GM18868 (cell line): ENCODE measurements at regions not wholly inside any gene's neighbourhood (a gene's known extent, or its start where the extent isn't known, plus 50 kb on each side); places are given as distances from the start of the nearest gene placed in this dataset.

Experiments used
- ATAC-seq: cut with Tn5 transposase; IDR thresholded peaks from one replicate; pipeline ENCODE4 v1.9.1; 2021; ENCODE audit warnings: mild to moderate bottlenecking, moderate library complexity; ENCODE audit not compliant: unreplicated experiment

DNA sequence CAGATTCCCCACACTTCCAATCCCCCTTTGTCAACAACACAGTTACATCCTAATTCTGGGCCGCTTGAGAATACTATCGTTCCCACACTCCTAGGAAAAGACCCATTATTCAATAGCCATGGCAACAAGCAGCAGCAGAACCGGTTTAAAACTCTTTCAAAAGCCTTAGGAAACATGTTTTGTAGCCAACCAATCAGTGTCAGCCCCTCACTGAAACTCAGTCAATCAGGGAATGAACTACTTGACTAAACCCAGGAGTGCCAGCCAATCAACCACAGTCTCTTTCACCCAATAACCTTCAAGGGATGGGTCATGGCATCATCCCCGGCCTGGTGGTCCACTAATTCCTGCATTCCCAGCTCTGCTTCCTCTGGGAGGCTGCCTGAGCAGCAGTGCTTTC, 204.8 kb upstream of the HS6ST1 start:
- no peak for ATAC-seq

DNA sequence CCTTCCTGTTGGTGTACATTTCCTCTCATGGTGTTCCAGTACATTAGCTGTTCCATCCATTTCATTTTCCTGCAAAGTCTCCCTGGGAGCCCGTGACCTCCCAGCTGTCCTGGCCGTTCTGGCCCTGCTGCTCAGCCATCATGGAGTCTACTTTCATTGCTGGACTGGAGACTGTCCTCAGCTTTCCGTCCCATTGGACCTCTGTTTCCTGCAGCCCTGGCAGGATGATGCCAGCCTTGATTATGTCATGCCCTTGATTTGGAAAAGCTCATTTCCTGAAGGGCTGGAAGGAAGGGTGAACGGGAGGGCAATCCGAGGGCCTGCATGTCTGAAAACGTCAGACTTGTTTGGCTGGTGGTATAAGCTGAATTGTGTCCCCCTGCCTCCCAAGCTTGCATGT, 205.5 kb upstream of the HS6ST1 start:
- ATAC-seq = no peak

DNA sequence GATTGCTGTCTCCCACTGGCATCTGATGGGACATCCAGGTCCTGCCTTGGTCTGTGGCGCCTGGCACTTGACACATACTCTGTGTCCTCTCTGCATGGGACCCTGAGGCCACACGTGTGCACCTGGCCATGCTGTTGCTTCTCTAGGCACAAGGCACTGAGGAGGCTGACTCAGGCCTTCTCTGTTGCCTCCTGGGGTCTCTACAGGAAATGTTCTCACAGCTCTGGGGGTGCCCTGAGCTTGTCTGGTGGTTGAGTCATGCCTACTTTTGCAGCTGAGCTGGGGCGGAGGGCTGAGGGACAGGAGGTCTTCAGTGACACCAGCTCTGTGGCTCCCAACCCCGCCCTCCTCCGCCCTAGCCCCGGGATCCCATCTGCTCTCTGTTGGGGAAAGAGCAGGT, 207.0 kb upstream of the HS6ST1 start:
- ATAC-seq = no peak

DNA sequence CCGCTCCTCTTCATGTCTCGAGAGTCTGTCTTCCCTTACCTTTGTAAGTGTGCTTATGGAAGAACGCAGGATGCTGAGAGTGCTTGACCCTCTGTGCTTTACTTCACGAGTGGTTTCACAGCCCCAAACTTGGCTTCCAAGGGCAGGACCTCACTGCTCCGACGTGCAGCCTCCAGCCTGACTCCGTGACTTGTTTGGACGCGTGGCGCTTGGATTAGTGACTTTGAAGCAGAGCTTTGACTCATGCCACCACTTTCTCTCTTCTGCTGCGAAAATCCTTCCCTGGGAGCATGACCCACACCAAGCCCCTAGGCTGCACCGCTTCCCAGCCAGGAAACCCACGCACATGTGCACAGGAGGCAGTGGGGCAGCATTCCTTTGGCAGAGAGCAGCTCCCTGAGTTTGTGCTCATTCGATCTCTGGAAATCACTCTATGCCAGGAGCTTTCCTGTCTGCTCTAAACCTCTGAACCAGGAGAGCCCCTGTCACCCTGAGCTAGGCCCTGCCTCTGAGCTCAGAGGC, 207.8 kb upstream of the HS6ST1 start:
- no peak for ATAC-seq

DNA sequence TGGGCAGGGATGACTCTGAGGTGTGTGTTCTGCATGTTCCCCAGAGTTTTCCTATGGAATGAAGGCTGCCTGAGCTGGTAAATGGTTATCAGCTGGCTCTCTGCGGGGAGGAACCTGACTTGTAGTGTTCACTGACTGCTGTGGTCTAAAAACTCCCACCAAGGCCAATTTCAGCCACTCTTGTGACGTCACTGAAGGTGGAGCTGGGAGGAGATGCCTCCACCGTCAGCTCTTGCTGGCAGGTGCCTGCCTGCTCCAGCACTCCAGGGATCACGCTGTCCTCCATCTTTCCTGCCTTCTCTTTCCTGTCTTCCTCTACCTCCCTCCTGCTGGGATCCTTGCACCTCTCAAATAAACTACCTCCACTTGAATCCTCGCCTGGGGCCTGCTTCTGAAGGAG, 209.5 kb upstream of the HS6ST1 start:
- no peak for ATAC-seq

DNA sequence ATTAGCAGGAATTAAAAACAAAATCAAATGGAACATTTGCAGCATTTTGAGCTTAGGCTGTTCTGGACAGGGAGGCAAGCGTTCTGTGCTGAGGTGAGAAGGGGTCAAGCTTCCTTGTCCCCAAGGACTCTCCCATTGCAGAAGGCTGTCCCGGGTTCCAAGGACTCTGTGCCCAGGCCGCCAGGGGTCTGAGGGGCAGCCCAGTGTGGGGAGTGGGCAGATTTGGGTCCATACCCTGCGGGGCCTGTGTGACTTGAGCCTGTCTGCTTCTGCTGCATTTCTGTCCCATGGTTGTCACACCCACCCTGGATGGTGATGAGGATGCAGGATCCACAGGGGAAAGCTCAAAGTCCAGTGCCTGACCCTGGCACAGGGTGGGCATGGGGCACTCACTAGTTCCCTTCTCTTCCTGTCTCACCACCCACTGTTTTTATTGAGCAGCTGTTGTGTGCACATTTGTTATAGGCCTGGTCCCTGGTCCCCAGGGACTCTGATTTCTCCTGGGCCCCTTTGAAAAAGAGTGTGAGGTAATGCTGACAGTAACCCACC, 211.4 kb upstream of the HS6ST1 start:
- ATAC-seq = no peak

DNA sequence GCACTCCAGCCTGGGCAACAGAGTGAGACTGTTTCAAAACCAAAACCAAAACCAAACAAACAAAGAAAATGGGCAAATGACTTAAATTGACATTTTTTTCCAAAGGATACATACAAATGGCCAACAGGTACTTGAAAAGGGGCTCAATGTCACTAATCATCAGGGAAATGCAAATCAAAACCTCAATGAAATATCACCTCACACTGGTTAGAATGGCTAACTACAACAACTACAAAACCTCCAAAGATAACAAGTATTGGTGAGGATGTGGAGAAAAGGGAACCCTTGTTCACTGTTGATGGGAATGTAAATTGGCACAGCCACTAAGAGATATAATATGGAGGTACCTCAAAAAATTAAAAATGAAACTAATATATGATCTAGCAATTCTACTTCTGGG, 213.2 kb upstream of the HS6ST1 start:
- no peak for ATAC-seq

DNA sequence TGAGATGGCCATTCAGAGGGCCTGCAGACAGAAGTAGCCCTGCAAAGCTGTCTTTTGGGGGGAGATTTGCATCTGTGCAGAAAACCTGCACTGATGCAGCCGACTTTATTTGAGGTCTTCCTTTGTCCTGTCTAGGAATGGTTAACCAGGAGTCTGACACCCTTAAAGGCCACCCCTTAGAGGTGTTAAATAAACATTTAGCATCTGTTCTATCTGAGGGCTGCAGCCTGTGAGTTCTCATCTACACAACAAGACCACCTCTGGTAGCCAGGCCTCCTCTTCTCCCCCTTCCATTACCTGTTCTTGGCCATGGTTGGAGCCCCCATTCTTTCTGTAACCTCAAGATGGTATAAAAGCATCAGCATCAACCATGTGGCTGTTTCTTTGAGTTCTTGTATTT, 214.4 kb upstream of the HS6ST1 start:
- ATAC-seq = no peak

DNA sequence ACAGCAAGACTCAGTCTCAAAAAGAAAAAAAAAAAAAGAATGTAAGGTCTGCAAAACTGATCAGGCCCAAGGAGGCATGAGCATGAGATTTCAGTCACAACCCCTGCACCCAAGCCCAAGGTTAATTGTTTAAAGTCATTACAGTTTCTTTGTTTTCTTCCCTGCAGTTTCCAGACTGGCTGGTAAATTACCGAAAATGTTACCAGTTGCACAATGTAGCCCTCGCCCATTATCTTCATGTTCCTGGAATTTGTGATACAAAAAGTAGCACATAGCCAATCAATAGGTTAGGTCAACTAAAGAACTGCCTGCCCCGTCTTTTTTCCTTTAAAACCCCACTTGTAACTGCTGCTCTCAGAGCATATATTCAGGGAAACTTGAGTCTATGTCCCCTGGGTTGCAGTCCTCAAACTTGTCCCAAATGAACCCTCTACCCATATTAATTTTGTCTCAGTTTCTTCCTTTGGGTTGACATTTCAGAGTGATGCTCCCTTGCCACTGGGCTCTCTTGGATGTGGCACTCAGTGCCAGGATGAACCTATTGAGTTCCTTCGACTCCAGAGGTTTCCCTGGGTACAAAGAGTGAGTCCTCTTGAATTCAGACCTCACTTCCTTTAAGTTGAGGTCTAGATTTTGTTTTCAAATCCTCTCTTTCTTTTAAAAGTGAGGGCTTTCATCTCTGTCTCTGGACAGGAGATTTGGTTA, 216.2 kb upstream of the HS6ST1 start:
- no peak for ATAC-seq

DNA sequence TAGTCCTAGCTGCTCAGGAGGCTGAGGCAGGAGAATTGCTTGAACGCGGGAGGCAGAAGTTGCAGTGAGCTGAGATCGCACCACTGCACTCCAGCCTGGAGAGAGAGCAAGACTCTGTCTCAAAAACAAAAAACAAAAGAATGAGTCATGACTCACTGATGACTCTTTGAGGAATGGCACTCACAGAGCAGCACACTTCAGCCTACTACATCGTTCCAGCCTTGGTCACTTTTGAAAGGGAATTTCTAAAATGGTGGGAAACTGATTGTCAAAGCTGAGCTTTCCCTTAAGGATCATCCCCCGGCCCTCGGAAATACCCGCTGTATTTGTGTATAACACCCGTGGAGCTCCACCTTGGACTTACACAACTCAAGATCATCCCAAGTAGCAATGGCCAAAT, 217.3 kb upstream of the HS6ST1 start:
- no peak for ATAC-seq

DNA sequence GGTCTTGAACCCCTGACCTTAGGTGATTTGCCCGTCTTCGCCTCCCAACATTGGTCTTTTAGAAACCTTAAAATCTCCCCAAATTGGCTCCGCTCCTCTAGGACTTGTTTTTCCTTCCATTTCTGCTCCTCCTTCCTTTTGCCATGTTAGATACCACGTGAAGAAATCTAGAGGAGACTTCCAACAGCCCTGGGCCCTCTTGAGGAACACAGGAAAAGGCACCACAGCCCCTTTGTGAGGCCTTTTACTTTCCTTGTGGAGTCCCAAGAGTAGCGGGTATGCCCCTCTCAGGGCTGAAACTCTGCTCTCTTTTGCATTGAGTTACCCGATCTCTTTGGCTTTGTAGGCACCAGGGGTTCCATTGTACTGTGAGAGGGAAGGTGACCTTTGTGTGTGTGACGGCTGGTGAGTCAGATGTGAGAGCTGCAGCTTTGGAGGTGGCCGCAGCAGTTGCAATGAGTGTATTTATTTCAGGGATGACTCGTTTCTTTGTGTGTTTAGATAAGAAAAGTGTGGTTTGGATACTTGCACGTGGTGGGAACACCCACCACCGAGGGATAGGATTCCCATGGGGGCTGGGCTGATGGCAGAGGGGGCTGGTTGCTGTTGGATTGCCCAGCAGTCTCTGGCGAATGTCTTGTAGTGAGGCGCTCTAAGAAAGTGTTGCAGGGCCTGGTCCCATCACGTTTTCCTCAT, 218.4 kb upstream of the HS6ST1 start:
- no peak for ATAC-seq

DNA sequence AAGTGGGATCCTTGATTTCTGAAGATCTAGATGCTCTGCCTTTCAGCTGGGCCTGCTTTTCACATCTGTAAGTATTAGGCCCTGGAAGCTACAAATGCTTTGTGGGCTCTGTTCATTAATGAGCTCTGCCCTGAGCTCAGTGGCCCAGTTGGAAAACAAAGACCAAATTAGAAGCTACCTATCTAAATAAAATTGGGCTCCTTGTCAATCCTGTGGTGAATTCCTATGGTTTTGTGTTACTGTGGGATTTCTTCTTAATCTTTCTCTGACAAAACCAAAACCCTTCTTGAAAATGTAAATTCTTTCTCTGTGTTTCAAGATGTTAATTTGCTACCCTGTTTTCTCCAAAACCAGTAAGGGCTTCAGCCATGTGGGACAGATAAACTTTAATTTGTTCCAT, 219.0 kb upstream of the HS6ST1 start:
- no peak for ATAC-seq

DNA sequence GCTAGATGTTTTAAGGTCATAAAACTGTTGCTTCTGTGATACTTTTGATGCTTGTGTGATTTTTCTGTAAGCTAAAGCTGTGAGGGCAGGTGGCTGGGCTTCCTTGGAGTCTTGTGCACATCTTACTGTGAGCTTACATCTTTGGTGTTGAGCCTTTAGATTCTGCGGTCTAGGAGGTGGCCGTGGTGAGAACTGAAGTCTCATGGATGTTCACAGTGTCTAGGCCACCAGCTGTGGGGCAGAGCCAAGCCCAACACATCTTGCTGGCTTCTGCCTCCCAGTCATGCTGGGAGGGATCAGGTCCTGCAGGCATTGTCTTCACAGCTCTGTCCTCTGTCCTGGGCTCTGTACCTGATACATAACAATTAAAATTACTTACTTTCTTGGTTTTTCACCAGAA, 219.7 kb upstream of the HS6ST1 start:
- ATAC-seq = no peak

DNA sequence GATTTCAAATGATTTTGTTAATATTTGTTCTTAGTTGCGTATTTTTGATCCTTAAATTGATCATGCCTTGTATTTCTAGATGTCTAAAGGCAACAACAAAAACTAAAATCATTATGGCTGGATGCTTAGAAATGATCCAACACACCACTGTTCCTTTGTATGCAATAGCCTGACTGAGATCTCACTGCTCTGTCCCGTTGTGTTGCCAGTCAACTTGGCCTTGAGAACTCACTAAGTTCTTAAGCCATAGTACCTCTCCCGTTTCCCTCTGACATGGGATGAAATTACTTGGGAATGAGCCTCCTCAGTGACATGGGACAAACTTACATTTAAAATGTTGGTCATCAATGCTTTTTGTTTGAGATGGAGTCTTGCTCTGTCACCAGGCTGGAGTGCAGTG, 222.0 kb upstream of the HS6ST1 start:
- ATAC-seq = no peak

DNA sequence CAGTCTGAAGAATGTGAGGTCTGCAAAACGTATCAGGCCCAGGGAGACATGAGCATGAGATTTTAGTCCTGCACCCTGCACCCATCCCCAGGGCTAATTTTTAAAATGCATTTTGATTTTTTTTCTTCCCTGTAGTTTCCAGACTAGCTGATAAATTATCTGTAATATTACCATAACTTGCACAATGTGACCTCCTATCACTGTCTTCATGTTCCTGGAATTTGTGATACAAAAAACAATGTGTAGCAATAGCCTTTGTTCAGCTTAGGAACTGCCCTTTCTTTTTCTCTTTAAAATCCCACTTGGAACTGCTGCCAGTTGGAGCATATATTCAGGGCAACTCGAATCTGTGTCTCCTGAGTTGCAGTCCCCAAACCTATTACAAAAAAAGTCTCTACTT, 222.8 kb upstream of the HS6ST1 start:
- no peak for ATAC-seq

DNA sequence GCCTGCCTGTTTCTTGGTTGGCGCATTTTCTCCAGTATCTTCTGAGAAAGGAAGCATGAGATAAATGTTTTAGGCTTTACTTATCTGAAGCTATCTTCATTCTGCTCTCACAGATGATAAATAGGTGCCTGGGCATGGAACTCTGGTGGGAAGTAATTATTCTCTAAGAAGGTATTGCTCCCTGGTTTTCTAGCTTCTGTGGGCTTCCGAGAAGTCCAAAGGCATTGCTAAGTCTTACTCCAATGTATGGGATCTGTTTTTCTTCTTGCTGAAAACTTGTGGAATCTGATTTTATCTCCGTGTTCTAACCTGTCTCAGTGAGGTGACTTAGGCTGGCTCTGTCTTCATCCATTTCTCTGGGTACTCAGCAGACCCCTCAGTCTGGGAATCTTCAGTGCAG, 224.4 kb upstream of the HS6ST1 start:
- ATAC-seq = no peak

DNA sequence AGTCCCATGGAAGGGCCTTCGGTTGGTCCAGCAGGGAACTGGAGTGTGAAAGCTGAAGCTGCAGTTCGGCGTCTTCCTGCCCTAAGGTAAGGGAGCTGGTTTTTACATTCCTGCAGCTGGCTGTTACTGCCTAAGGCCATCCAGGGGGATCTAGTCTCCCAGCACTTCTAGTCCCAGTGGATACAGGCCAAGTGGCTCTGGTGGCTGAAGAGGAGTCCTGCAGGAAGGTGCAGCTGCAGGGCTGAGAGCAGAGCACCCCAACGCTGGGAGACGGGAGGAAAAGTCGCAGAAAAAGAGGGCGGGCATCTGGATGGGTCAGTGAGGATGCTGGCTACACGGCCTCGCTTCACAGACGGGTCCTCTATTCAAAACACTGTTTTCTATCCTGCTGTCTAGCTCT, 225.0 kb upstream of the HS6ST1 start:
- ATAC-seq = no peak

DNA sequence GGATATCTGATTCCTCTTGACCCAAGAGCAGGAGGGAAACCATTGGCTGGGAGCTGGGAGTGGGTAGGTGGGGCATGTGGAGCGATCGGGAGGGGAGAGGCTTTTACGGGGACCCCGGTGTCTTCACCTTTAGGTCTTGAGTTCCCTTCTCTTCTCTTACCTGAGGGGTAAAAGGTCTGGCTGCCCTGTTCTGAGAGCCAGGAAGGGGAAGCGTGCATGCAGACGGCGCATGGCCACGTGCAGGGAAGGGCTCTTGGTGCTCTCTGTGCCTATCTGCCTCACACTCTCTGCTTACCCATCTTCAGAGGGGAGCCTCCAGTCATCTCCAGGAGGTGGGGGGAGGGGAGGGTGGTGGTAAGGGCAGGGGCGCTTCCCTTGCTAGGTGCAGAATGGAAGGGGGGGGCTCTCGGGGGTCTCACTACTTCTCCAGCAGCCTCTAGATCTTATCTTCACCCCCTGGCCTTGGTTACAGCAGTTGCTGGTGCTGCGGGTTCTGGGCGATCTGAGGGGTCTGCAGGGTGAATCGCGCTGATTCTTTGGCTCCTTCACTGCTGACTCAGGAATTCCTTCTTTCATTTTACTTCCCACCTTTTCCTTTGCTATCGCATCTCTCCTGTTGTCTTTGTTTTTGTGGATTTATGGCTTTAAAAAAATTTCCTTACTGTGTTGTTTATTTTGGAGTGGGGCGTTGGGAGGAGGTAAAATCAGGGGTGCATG, 225.8 kb upstream of the HS6ST1 start:
- no peak for ATAC-seq

DNA sequence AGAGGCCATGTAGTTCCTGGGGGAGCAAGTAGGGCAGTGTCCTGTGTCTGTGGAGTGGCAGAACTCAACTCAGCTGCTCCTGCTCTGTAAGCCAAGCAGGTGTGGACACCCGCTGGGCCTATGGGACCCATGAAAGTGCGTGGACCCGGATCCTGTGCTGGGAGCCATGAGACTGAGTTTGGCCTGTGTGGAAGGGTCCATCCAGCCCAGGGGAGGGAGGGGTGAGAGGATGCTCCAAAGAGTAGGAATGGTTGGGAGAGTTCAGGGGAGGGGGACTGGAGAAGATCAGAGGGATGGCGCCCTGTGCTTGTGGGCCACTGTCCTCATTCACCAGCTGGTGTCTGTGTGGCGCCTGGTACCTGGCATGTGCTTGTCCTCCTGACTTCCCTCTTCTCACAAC, 226.4 kb upstream of the HS6ST1 start:
- no peak for ATAC-seq

DNA sequence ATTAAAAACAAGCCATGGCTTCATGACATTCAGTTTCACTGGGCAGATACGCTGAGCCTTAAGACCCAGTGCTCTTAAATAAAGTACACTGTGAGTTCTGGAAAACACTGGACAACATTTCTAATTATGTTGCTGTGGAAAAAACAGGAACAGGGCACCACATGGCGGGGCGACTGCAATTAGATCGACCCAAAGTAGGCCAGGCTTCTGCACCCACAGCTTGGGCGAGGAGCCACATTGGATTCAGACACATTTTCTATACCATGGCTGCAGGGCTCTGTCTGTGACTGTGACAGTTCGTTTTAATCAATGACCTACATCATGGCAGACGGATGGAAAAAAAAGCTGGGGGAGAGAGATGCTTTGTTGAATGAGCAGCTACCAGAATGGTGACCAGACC, 227.2 kb upstream of the HS6ST1 start:
- ATAC-seq = no peak

DNA sequence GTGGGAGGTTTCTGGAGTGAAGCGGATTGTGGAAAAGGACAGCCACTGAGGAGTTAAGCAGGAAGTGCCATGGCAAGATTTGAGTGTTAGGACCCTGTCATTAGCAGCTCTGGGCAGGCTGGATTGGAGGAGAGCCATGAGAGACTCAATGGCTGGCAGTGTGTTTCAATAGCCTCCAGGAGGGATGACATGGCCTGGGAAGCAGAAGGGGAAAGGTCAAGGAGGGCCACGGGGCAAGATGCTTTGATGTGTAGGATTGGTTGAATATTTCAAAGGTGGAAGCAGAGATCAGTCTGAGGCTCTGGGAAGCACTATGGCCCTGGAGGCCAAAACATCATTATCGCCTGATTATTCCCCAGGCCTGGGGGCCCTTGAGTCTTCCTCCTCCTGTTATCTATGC, 229.0 kb upstream of the HS6ST1 start:
- no peak for ATAC-seq

DNA sequence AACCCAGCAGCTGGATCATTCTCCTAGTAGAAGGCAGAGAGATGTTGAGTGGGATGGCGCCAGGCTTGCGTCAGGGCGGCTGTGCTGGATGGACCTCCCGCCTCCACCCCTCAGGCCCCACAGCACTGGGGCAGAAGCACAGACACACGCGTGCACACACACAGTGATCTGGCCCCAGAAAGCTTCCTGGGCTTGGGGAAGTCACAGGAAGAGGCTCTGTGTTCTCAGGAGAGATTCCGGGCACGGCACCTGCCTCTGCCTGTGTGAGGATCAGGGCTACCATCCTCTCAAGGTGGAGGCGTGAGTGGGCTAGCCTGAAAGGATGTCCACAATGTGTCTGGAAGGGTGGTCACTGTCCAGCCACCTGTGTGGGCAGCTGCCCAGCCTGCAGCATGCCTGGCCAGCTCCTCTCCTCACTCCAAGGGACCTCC, 229.8 kb upstream of the HS6ST1 start:
- no peak for ATAC-seq
